B cell (primary cell): ENCODE measurements at regions not wholly inside any gene's neighbourhood (a gene's known extent, or its start where the extent isn't known, plus 50 kb on each side); places are given as distances from the start of the nearest gene placed in this dataset.

Experiments used
- ATAC-seq: fragments of 200-7000 bp; cut with Tn5 transposase; one replicate; pipeline ENCODE4 v1.10.0; 2021; ENCODE audit warnings: low read depth, mild to moderate bottlenecking, moderate number of reproducible peaks, moderate library complexity
- CTCF ChIA-PET: fragments of 350-600 bp; sonication (Branson Sonifier 250); formaldehyde crosslinking; loops from one replicate; lab custom pipeline; 2021; ENCODE audit warnings: antibody characterized with exemption, inconsistent platforms; lab: Charles Lee
- POLR2A ChIA-PET: fragments of 350-600 bp; sonication (Branson Sonifier 250); formaldehyde crosslinking; loops from one replicate; lab custom pipeline; 2021; ENCODE audit warnings: antibody characterized with exemption; lab: Charles Lee
- DNase-seq: peaks from one replicate; pipeline ENCODE4 v3.0.0; 2013
- H2AFZ ChIP-seq: 2 replicates; pipeline ENCODE4 v1.6.1; 2012; ENCODE audit warnings: mild to moderate bottlenecking, low read depth, low read length; ENCODE audit not compliant: insufficient read depth, poor library complexity, severe bottlenecking
- H3K27ac ChIP-seq, 2 donors: 1 replicate in 1 of 2; 2 replicates in 1 of 2; pipeline ENCODE4 v1.5.1; 2012 to 2013; ENCODE audit warnings: low read length in 2 of 2, mild to moderate bottlenecking in 2 of 2, moderate library complexity in 1 of 2
- H3K27me3 ChIP-seq, 4 experiments: fragments of 200-600 bp in 1 of 4; sonication (generic) in 1 of 4; replicated peaks in 1 of 4; 1 replicate in 2 of 4; 2 replicates in 2 of 4; pipeline versions ENCODE4 v1.6.1 to v1.7.0; 2013 to 2016; ENCODE audit warnings: low read length in 3 of 4, mild to moderate bottlenecking in 2 of 4, mixed read lengths in 1 of 4, moderate library complexity in 1 of 4; ENCODE audit not compliant: insufficient read depth in 4 of 4, control insufficient read depth in 3 of 4; ENCODE audit errors: control extremely low read depth in 1 of 4
- H3K36me3 ChIP-seq, 2 experiments: replicated peaks in 1 of 2; 1 replicate in 1 of 2; 2 replicates in 1 of 2; pipeline versions ENCODE4 v1.6.1 to v1.7.1; 2013; ENCODE audit warnings: low read length in 1 of 2; ENCODE audit not compliant: insufficient read depth in 2 of 2, control insufficient read depth in 1 of 2; ENCODE audit errors: control extremely low read depth in 1 of 2, extremely low read depth in 1 of 2
- H3K4me1 ChIP-seq, 2 donors: fragments of 200-600 bp in 1 of 2; sonication (generic) in 1 of 2; 1 replicate in 1 of 2; 2 replicates in 1 of 2; pipeline versions ENCODE4 v1.5.1 to v1.6.1; 2013 to 2017; ENCODE audit warnings: low read length in 2 of 2; ENCODE audit not compliant: control insufficient read depth in 2 of 2, insufficient read depth in 2 of 2
- H3K4me2 ChIP-seq: replicated peaks from 2 replicates; pipeline ENCODE3; 2012; ENCODE audit warnings: mild to moderate bottlenecking, low read depth, low read length; ENCODE audit not compliant: poor library complexity, severe bottlenecking
- H3K4me3 ChIP-seq, 5 experiments: fragments of 200-600 bp in 1 of 5; sonication (generic) in 1 of 5; 1 replicate in 3 of 5; 2 replicates in 2 of 5; pipeline versions ENCODE4 v1.5.1 to v1.7.0; 2011 to 2016; ENCODE audit warnings: low read length in 4 of 5, mild to moderate bottlenecking in 4 of 5, low read depth in 2 of 5, control low read depth in 1 of 5, moderate library complexity in 1 of 5; ENCODE audit not compliant: insufficient read depth in 1 of 5; ENCODE audit errors: control extremely low read depth in 1 of 5, extremely low read depth in 1 of 5
- H3K79me2 ChIP-seq: fragments of 200-600 bp; sonication (generic); one replicate; pipeline ENCODE4 v1.6.0; 2016; ENCODE audit warnings: low read length; ENCODE audit not compliant: control insufficient read depth, insufficient read depth
- H3K9ac ChIP-seq: fragments of 200-600 bp; sonication (generic); 2 replicates; pipeline ENCODE4 v1.6.1; 2017; ENCODE audit warnings: mild to moderate bottlenecking, low read length, moderate library complexity
- H3K9me3 ChIP-seq, 3 donors: one replicate each; pipeline versions ENCODE4 v1.6.1 to v1.7.1; 2013; ENCODE audit warnings: low read length in 2 of 3; ENCODE audit not compliant: control insufficient read depth in 2 of 3, insufficient read depth in 1 of 3; ENCODE audit errors: control extremely low read depth in 1 of 3
- H4K20me1 ChIP-seq: 2 replicates; pipeline ENCODE4 v1.6.0; 2012; ENCODE audit warnings: mild to moderate bottlenecking, low read length; ENCODE audit not compliant: insufficient read depth, control insufficient read depth, poor library complexity, severe bottlenecking
- H3K27ac Mint-ChIP-seq: one replicate; pipeline ENCODE4 v1.8.0; 2021; ENCODE audit warnings: mixed read lengths
- H3K27me3 Mint-ChIP-seq: one replicate; pipeline ENCODE4 v1.8.0; 2021; ENCODE audit warnings: mixed read lengths
- H3K4me1 Mint-ChIP-seq: one replicate; pipeline ENCODE4 v1.8.0; 2021; ENCODE audit warnings: mixed read lengths
- H3K4me3 Mint-ChIP-seq: one replicate; pipeline ENCODE4 v1.8.0; 2021; ENCODE audit warnings: mixed read lengths
- H3K9me3 Mint-ChIP-seq: one replicate; pipeline ENCODE4 v1.8.0; 2022; ENCODE audit warnings: mixed read lengths; ENCODE audit not compliant: insufficient read depth
- EZH2 ChIP-seq: IDR thresholded peaks from 2 replicates; pipeline ENCODE4 v1.6.1; 2012; ENCODE audit warnings: borderline replicate concordance, low read depth, mild to moderate bottlenecking, moderate library complexity, low read length; ENCODE audit not compliant: insufficient read depth, poor library complexity, severe bottlenecking
- WGBS: methylation state at CpG from one replicate; pipeline ENCODE4 v1.1.5; 2013; ENCODE audit warnings: missing lambda C conversion rate; ENCODE audit not compliant: insufficient coverage; 5-methylcytosine and 5-hydroxymethylcytosine counted together
- intact Hi-C: fragments of 100-400 bp; cut with micrococcal nuclease; formaldehyde crosslinking; loops from one replicate; pipeline ENCODE4 v1.10.0; 2022
- TF ChIP-seq, protein P1 (sequence below): fragments of 200-600 bp; IDR thresholded peaks from one replicate; pipeline ENCODE4 v1.8.0; 2022; ENCODE audit warnings: antibody characterized with exemption, mild to moderate bottlenecking

DNA sequence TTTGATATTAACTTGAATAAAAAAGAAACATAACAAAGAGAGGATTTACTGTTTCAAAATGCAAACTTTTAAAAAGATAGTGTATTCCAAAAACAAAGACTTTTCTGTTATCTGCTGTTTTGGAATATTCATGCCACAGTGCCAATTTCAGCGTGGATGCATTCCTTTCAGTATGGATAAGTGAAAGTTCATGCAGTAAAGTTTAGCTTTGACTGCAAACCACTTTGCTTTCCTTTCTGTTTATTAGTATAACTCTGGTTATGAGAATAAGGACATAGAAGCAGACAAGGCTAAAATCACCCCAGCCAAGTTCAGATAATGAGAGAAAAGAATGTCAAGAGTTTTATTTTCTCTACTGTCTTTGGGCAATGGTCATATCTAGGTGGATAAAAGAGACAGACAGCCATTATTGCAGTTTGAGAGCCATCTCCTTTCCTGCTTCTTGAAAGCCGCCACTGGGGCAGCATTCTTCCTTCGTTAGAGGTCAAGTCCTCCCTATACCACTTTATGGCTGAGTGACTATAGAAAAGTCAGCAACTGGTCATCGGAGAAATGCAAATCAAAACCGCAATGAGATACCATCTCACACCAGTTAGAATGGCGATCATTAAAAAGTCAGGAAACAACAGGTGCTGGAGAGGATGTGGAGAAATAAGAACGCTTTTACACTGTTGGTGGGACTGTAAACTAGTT lies 82.4 kb upstream of the BLID start:
- intact Hi-C loops: no loop called here
- Histone ChIP-seq H2AFZ (no peak overlapping the region), H3K4me1 (no peaks in the 10 kb centered on the region), H3K27ac (no peak overlapping the region), H3K9me3 (no peaks in the 10 kb centered on the region), H3K9ac (no peak overlapping the region), H3K4me3 (no peak overlapping the region), H4K20me1 (no peaks in the 10 kb centered on the region), H3K4me2 (no peak overlapping the region), H3K79me2 (no peaks in the 10 kb centered on the region), H3K36me3 (no peaks in the 10 kb centered on the region), H3K27me3 (peaks cover 0 to 7% (median 0%) of the 10 kb centered on the region in 4 experiments)
- no peaks in the 10 kb centered on the region for H3K4me1 Mint-ChIP-seq
- DNase-seq: no peak
- no peaks in the 10 kb centered on the region for H3K9me3 Mint-ChIP-seq
- no CpG with 5 or more reads among the region's 7 CpGs for WGBS
- no peak overlapping the region for H3K27ac Mint-ChIP-seq
- POLR2A ChIA-PET: no interaction called here
- CTCF ChIA-PET: no interaction called here
- no peak for TF ChIP-seq EZH2
- ATAC-seq: no peak
- H3K27me3 Mint-ChIP-seq: peaks cover 24% of the 10 kb centered on the region
- H3K4me3 Mint-ChIP-seq: no peak overlapping the region

DNA sequence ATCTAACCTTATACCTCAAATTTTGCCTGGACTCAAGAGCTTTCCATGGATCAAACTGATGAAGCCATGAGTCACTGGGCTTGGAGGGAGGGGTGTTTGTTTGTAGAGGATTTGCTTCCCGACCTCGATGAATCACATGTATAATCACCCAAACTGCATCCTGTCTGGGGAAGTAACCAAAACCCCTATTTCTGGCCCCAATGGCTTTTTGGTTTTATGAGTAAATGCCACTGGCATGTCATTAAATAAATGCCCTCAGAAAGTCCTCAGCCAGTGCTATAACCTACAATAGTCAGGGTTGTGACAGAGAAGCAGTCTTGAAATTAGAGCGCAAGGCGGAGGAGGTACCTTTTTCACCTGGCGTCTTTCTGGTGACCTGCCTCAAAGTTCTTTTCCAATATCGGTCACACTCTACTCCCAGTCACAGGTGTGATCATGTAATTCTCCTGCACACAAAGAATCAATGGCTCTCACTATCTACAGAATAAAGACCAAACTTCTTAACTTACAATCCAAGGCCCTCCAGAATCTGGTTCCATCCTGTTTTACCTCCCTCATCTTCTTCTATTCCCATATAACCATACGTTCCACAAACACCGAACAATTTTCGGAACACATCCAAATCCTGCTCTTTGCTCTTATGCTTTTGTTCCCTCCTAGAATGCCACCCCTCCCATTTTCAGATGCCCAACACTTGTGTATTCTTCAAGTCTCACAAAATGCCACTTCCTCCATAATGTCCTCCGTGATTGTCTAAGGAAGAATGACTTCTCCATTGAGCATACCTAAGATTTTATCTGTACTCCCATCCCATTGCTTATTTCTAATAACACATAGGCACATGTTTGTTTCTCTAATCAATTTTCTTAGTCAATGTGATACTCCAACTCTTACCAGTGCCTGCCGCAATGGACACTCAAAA lies 81.3 kb upstream of the BLID start:
- TF ChIP-seq, protein P1, sequence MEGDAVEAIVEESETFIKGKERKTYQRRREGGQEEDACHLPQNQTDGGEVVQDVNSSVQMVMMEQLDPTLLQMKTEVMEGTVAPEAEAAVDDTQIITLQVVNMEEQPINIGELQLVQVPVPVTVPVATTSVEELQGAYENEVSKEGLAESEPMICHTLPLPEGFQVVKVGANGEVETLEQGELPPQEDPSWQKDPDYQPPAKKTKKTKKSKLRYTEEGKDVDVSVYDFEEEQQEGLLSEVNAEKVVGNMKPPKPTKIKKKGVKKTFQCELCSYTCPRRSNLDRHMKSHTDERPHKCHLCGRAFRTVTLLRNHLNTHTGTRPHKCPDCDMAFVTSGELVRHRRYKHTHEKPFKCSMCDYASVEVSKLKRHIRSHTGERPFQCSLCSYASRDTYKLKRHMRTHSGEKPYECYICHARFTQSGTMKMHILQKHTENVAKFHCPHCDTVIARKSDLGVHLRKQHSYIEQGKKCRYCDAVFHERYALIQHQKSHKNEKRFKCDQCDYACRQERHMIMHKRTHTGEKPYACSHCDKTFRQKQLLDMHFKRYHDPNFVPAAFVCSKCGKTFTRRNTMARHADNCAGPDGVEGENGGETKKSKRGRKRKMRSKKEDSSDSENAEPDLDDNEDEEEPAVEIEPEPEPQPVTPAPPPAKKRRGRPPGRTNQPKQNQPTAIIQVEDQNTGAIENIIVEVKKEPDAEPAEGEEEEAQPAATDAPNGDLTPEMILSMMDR: no peak
- H2AFZ ChIP-seq: no peak overlapping the region
- Mint-ChIP-seq H3K9me3 (no peaks in the 10 kb centered on the region), H3K27me3 (peaks cover 14% of the 10 kb centered on the region), H3K4me3 (no peak overlapping the region), H3K27ac (no peak overlapping the region), H3K4me1 (no peaks in the 10 kb centered on the region)
- no peak for DNase-seq
- WGBS: 96% methylated on average over 8 of the region's 11 CpGs
- no peaks in the 10 kb centered on the region for H3K79me2 ChIP-seq
- H3K27ac ChIP-seq: no peak overlapping the region
- H3K9me3 ChIP-seq: no peaks in the 10 kb centered on the region
- ATAC-seq: no peak
- ChIA-PET CTCF (no interaction called here), POLR2A (no interaction called here)
- H3K27me3 ChIP-seq: no peaks in the 10 kb centered on the region
- H4K20me1 ChIP-seq: no peaks in the 10 kb centered on the region
- no peak overlapping the region for H3K4me2 ChIP-seq
- no peaks in the 10 kb centered on the region for H3K4me1 ChIP-seq
- H3K4me3 ChIP-seq: no peak overlapping the region
- H3K9ac ChIP-seq: no peak overlapping the region
- intact Hi-C loops: no loop called here
- H3K36me3 ChIP-seq: no peaks in the 10 kb centered on the region
